Breast epithelium (tissue), 3 donors: ENCODE measurements at regions not wholly inside any gene's neighbourhood (a gene's known extent, or its start where the extent isn't known, plus 50 kb on each side); places are given as distances from the start of the nearest gene placed in this dataset.

ENCODE experiments used
- POLR2AphosphoS5 ChIP-seq, 3 donors: sonication (generic); formaldehyde crosslinking; IDR thresholded peaks; one replicate each; pipeline ENCODE4 v1.6.1; 2017; ENCODE audit warnings: antibody characterized with exemption in 3 of 3
- TF ChIP-seq, protein P1 (sequence below), 3 donors: fragments of 450-650 bp; IDR thresholded peaks; one replicate each; pipeline ENCODE4 v1.5.1; 2016 to 2017; ENCODE audit warnings: antibody characterized with exemption in 3 of 3, mild to moderate bottlenecking in 3 of 3, moderate library complexity in 3 of 3

DNA sequence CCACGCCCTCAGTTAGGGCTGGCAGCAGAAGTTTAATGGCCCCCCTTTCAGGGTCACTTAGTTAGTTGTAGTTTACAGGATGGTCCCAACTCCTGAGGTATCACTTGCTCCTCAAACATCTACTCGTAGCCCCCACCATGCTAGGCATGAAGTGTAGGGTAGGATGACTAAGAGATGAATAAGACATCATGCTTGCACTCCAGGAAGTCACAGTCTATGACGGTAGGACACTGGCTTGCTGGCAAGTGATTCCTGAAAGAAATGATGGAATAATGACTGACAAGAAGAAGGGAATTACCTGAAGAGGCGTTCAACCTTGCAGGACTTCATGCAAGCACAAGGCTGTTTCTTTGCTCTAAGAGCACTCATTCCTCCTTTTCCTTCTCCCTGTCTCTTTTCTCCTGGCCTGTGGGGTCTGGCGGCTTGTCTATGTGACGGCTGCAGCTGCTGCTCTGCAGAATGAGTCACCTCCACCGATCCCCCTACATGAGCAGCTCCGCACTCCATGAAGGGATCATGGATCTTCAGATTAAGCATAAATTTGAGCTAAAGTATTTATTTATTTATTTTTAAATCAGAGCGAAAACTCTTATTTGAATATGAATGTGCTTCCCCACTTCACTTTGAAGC lies 82.9 kb upstream of the BOC start:
- TF ChIP-seq, protein P1, sequence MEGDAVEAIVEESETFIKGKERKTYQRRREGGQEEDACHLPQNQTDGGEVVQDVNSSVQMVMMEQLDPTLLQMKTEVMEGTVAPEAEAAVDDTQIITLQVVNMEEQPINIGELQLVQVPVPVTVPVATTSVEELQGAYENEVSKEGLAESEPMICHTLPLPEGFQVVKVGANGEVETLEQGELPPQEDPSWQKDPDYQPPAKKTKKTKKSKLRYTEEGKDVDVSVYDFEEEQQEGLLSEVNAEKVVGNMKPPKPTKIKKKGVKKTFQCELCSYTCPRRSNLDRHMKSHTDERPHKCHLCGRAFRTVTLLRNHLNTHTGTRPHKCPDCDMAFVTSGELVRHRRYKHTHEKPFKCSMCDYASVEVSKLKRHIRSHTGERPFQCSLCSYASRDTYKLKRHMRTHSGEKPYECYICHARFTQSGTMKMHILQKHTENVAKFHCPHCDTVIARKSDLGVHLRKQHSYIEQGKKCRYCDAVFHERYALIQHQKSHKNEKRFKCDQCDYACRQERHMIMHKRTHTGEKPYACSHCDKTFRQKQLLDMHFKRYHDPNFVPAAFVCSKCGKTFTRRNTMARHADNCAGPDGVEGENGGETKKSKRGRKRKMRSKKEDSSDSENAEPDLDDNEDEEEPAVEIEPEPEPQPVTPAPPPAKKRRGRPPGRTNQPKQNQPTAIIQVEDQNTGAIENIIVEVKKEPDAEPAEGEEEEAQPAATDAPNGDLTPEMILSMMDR (IDR thresholded peaks at IDR 0.05), result no peak
- TF ChIP-seq POLR2AphosphoS5 (IDR thresholded peaks at IDR 0.05), result no peak
